ENCODE measurements at regions not wholly inside any gene's neighbourhood (a gene's known extent, or its start where the extent isn't known, plus 50 kb on each side); places are given as distances from the start of the nearest gene placed in this dataset.

- no peak for TF ChIP-seq CTCF (IDR thresholded peaks at IDR 0.05)
- whole genome bisulfite sequencing, 3 donors, result 73 to 78% (median 73%) methylated on average over 3 of the region's 3 CpGs
Measured at GRCh38 chr3:148226246-148226645, 471.5 kb upstream of the AGTR1 start.

GRCh38 chr3:148227534-148227933 lies 470.2 kb upstream of the AGTR1 start:
- Histone ChIP-seq H3K27ac (no peak overlapping the region), H3K4me1 (no peaks in the 10 kb centered on the region), H3K9me3 (no peaks in the 10 kb centered on the region), H3K4me3 (no peak overlapping the region), H3K36me3 (ENCODE audit: insufficient read depth in 1 of 2, low read depth in 1 of 2) (no peaks in the 10 kb centered on the region), H3K27me3 (ENCODE audit: insufficient read depth in 3 of 3, low read length in 2 of 3) (no peaks in the 10 kb centered on the region)
- DNase-seq (no peak), ATAC-seq (no peak)
- WGBS, 3 donors, result 56 to 78% (median 64%) methylated on average over 1 of the region's 1 CpG
- intact Hi-C loops (cut with DNase I), result no loop called here
- TF ChIP-seq CTCF (IDR thresholded peaks at IDR 0.05), result no peak

More at GRCh38 chr3:148226246-148226645, 471.5 kb upstream of the AGTR1 start:
- H3K36me3 ChIP-seq (ENCODE audit: insufficient read depth in 1 of 2, low read depth in 1 of 2), result no peaks in the 10 kb centered on the region
- H3K27me3 ChIP-seq (ENCODE audit: insufficient read depth in 3 of 3, low read length in 2 of 3), result no peaks in the 10 kb centered on the region
- ATAC-seq (no peak), DNase-seq (no peak)
- no peak overlapping the region for H3K4me3 ChIP-seq
- no peaks in the 10 kb centered on the region for H3K9me3 ChIP-seq
- no peak overlapping the region for H3K27ac ChIP-seq
- intact Hi-C loops (cut with DNase I), result no loop called here
- H3K4me1 ChIP-seq, result no peaks in the 10 kb centered on the region

DNA sequence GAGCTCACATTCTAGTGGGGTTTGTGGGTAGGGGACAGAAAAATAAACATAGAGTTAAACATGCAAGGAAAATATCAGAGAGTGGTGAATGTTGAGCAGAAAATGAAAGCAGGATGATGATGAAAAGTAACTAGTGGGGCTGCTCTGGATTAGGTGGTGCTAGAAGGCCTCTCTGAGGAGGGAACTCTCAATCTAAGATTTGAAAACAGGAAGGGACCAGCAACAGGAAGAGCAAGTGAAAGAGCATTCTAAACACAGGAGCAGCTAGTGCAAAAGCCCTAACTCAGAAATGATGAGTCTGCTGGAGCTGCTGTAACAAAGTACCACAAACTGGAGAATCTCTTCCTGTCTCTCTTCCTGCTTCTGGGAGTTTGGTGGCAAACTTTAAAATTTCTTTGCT lies 468.6 kb upstream of the AGTR1 start:
- no peak overlapping the region for H3K4me3 ChIP-seq
- H3K36me3 ChIP-seq (ENCODE audit: insufficient read depth in 1 of 2, low read depth in 1 of 2), result no peaks in the 10 kb centered on the region
- no peak overlapping the region for H3K27ac ChIP-seq
- no peaks in the 10 kb centered on the region for H3K4me1 ChIP-seq
- intact Hi-C loops (cut with DNase I), result no loop called here
- ATAC-seq (no peak), DNase-seq (no peak)
- H3K27me3 ChIP-seq (ENCODE audit: insufficient read depth in 3 of 3, low read length in 2 of 3), result no peaks in the 10 kb centered on the region
- TF ChIP-seq CTCF (IDR thresholded peaks at IDR 0.05), result no peak
- H3K9me3 ChIP-seq, result no peaks in the 10 kb centered on the region

DNA sequence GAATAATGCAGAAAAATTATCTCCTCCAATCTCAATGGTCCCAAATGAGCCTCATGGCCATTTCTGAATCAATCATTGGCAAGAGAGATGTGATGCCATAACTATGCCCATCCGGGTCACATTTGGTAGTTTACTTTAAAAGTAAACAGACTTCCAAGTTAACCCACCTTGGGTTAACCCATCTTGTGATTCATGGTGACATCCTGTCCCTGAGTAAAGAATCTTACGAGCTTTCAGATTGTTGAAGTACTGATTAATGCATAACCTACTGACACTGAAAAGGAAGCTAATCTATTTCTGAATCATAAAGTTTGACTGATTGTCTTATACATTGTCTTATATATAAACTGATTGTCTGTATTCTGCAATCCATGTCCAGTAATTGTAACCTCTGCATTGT lies 467.2 kb upstream of the AGTR1 start:
- H3K4me3 ChIP-seq, result no peak overlapping the region
- no peaks in the 10 kb centered on the region for H3K36me3 ChIP-seq (ENCODE audit: insufficient read depth in 1 of 2, low read depth in 1 of 2)
- no peak for TF ChIP-seq CTCF (IDR thresholded peaks at IDR 0.05)
- DNase-seq, result no peak
- ATAC-seq, result no peak
- H3K27me3 ChIP-seq (ENCODE audit: insufficient read depth in 3 of 3, low read length in 2 of 3), result no peaks in the 10 kb centered on the region
- intact Hi-C loops (cut with DNase I), result no loop called here
- no peaks in the 10 kb centered on the region for H3K9me3 ChIP-seq
- WGBS, 3 donors, result 91 to 95% (median 92%) methylated on average over 2 of the region's 2 CpGs
- no peaks in the 10 kb centered on the region for H3K4me1 ChIP-seq
- no peak overlapping the region for H3K27ac ChIP-seq

DNA sequence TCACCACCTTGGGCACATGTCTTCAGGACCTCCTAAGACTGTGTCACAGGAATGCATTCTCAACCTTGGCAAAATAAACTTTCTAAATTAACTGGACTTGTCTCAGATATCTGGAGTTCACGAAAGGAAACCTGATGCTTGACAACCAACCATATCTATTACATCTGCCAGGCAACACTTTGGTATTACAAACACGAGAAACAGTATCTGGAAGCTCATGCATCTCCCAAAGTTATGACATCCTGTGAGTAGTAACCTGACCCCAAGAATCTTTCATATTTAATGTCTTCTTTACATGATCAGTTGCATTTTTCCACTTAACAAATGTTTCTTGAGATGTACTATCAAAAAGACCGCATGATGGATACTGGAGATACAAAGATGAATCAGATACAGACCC lies 465.3 kb upstream of the AGTR1 start:
- Histone ChIP-seq H3K4me1 (no peaks in the 10 kb centered on the region), H3K27me3 (ENCODE audit: insufficient read depth in 3 of 3, low read length in 2 of 3) (no peaks in the 10 kb centered on the region), H3K4me3 (no peak overlapping the region), H3K27ac (no peak overlapping the region), H3K9me3 (no peaks in the 10 kb centered on the region), H3K36me3 (ENCODE audit: insufficient read depth in 1 of 2, low read depth in 1 of 2) (no peaks in the 10 kb centered on the region)
- WGBS, 3 donors, result 65 to 70% (median 66%) methylated on average over 3 of the region's 3 CpGs
- DNase-seq, result no peak
- intact Hi-C loops (cut with DNase I), result no loop called here
- no peak for TF ChIP-seq CTCF (IDR thresholded peaks at IDR 0.05)
- no peak for ATAC-seq
